ENCODE measurements at regions not wholly inside any gene's neighbourhood (a gene's known extent, or its start where the extent isn't known, plus 50 kb on each side); places are given as distances from the start of the nearest gene placed in this dataset.

DNA sequence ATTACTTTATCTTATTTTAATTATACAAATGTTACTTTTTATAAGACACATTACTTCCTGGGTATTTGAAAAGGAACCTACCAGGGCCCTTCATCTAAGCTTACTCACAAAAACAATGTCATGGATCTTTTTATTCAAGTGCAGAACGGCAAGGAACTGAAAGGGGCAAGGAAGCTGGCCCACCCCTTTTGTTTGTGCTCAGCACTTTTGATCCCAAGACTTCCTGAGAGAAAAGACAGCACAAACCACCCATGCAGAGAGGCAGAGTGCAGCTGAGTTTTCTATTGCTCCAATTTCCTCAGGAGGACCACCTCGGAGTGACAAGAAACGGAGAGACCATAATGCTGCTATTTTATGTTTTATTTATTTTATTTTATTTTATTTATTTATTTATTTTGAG lies 232.0 kb upstream of the NRP1 start:
- no peak overlapping the region for H3K27ac ChIP-seq (ENCODE audit: low read depth, low read length, poor library complexity, severe bottlenecking)
- no peak overlapping the region for H3K4me3 ChIP-seq (ENCODE audit: low read depth, low read length, poor library complexity, severe bottlenecking)
- H3K27me3 ChIP-seq (ENCODE audit: insufficient read depth, low read length): no peaks in the 10 kb centered on the region
- H3K9ac ChIP-seq (ENCODE audit: low read length): no peak overlapping the region
- H3K79me2 ChIP-seq (ENCODE audit: insufficient read depth, low read length): no peaks in the 10 kb centered on the region
- no peaks in the 10 kb centered on the region for H3K9me2 ChIP-seq (ENCODE audit: low read depth, low read length)
- no peak overlapping the region for H3K4me2 ChIP-seq (ENCODE audit: low read length)
- H2AFZ ChIP-seq (ENCODE audit: low read length): no peak overlapping the region
- no peaks in the 10 kb centered on the region for H3K4me1 ChIP-seq (ENCODE audit: insufficient read depth, low read length, severe bottlenecking)
- H4K20me1 ChIP-seq (ENCODE audit: insufficient read depth, low read length): no peaks in the 10 kb centered on the region
- no peaks in the 10 kb centered on the region for H3K9me3 ChIP-seq (ENCODE audit: low read length)
- no peak for TF ChIP-seq EZH2 (IDR thresholded peaks at IDR 0.05; ENCODE audit: borderline replicate concordance, low read length)
- TF ChIP-seq, protein P1, sequence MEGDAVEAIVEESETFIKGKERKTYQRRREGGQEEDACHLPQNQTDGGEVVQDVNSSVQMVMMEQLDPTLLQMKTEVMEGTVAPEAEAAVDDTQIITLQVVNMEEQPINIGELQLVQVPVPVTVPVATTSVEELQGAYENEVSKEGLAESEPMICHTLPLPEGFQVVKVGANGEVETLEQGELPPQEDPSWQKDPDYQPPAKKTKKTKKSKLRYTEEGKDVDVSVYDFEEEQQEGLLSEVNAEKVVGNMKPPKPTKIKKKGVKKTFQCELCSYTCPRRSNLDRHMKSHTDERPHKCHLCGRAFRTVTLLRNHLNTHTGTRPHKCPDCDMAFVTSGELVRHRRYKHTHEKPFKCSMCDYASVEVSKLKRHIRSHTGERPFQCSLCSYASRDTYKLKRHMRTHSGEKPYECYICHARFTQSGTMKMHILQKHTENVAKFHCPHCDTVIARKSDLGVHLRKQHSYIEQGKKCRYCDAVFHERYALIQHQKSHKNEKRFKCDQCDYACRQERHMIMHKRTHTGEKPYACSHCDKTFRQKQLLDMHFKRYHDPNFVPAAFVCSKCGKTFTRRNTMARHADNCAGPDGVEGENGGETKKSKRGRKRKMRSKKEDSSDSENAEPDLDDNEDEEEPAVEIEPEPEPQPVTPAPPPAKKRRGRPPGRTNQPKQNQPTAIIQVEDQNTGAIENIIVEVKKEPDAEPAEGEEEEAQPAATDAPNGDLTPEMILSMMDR (IDR thresholded peaks at IDR 0.05; ENCODE audit: low read length): no peak
- H3K36me3 ChIP-seq (ENCODE audit: insufficient read depth, low read length): no peaks in the 10 kb centered on the region
- no peaks in the 10 kb centered on the region for H3F3A ChIP-seq (ENCODE audit: insufficient read depth, low read length)

DNA sequence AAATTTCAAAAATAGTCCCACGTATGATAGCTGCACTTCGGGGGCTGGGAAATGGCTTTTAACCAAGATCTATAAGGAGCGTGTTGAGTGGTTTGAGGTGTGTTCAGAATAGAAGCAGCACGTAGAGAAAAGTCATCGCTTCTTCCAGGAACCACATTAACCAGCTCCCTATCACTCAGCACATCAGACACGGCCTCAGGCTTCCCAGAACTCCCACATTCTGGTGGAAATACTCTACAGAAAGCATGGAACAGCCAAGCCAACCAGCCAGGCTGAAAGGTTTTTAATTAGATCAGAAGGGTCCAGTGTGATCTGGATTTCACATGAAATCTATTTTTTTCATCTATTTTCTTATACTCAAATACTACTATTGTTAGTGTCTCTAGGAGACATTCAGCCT lies 231.5 kb upstream of the NRP1 start:
- no peak for TF ChIP-seq EZH2 (IDR thresholded peaks at IDR 0.05; ENCODE audit: borderline replicate concordance, low read length)
- TF ChIP-seq, protein P1 (IDR thresholded peaks at IDR 0.05; ENCODE audit: low read length): no peak
- H3K9me2 ChIP-seq (ENCODE audit: low read depth, low read length): no peaks in the 10 kb centered on the region
- no peaks in the 10 kb centered on the region for H3K36me3 ChIP-seq (ENCODE audit: insufficient read depth, low read length)
- no peak overlapping the region for H2AFZ ChIP-seq (ENCODE audit: low read length)
- H3K79me2 ChIP-seq (ENCODE audit: insufficient read depth, low read length): no peaks in the 10 kb centered on the region
- H4K20me1 ChIP-seq (ENCODE audit: insufficient read depth, low read length): no peaks in the 10 kb centered on the region
- no peaks in the 10 kb centered on the region for H3F3A ChIP-seq (ENCODE audit: insufficient read depth, low read length)
- no peaks in the 10 kb centered on the region for H3K9me3 ChIP-seq (ENCODE audit: low read length)
- no peak overlapping the region for H3K9ac ChIP-seq (ENCODE audit: low read length)
- no peaks in the 10 kb centered on the region for H3K27me3 ChIP-seq (ENCODE audit: insufficient read depth, low read length)
- H3K4me3 ChIP-seq (ENCODE audit: low read depth, low read length, poor library complexity, severe bottlenecking): no peak overlapping the region
- no peak overlapping the region for H3K27ac ChIP-seq (ENCODE audit: low read depth, low read length, poor library complexity, severe bottlenecking)
- no peaks in the 10 kb centered on the region for H3K4me1 ChIP-seq (ENCODE audit: insufficient read depth, low read length, severe bottlenecking)
- no peak overlapping the region for H3K4me2 ChIP-seq (ENCODE audit: low read length)

- Histone ChIP-seq H3K27me3 (ENCODE audit: insufficient read depth, low read length) (no peaks in the 10 kb centered on the region), H3K79me2 (ENCODE audit: insufficient read depth, low read length) (no peaks in the 10 kb centered on the region), H3K4me2 (ENCODE audit: low read length) (no peak overlapping the region), H3K9me2 (ENCODE audit: low read depth, low read length) (no peaks in the 10 kb centered on the region), H3K4me3 (ENCODE audit: low read depth, low read length, poor library complexity, severe bottlenecking) (no peak overlapping the region), H3K9me3 (ENCODE audit: low read length) (no peaks in the 10 kb centered on the region), H3F3A (ENCODE audit: insufficient read depth, low read length) (no peaks in the 10 kb centered on the region), H2AFZ (ENCODE audit: low read length) (no peak overlapping the region), H3K27ac (ENCODE audit: low read depth, low read length, poor library complexity, severe bottlenecking) (no peak overlapping the region), H3K9ac (ENCODE audit: low read length) (no peak overlapping the region), H3K36me3 (ENCODE audit: insufficient read depth, low read length) (no peaks in the 10 kb centered on the region), H4K20me1 (ENCODE audit: insufficient read depth, low read length) (no peaks in the 10 kb centered on the region), H3K4me1 (ENCODE audit: insufficient read depth, low read length, severe bottlenecking) (no peaks in the 10 kb centered on the region)
- TF ChIP-seq EZH2 (IDR thresholded peaks at IDR 0.05; ENCODE audit: borderline replicate concordance, low read length): no peak
- TF ChIP-seq, protein P1 (IDR thresholded peaks at IDR 0.05; ENCODE audit: low read length): no peak
These were observed 230.8 kb upstream of the NRP1 start for GRCh38 chr10:33565231-33565630.

Measured in OCI-LY1 (cell line).